H9 (cell line): ENCODE measurements at regions not wholly inside any gene's neighbourhood (a gene's known extent, or its start where the extent isn't known, plus 50 kb on each side); places are given as distances from the start of the nearest gene placed in this dataset.

Experiments used
- DNase-seq: peaks from one replicate; pipeline ENCODE4 v3.0.0-alpha.2; 2017
- H2AFZ ChIP-seq: one replicate; pipeline ENCODE4 v1.6.1; 2013; ENCODE audit warnings: mild to moderate bottlenecking, low read length, control low read depth, moderate library complexity
- H2AK5ac ChIP-seq: 2 replicates; pipeline ENCODE4 v1.6.1; 2013; ENCODE audit warnings: low read length, control low read depth, mixed read lengths; ENCODE audit not compliant: insufficient read length
- H2BK120ac ChIP-seq: one replicate; pipeline ENCODE4 v1.6.1; 2013; ENCODE audit warnings: low read depth, mild to moderate bottlenecking, low read length, control low read depth, inconsistent platforms; ENCODE audit not compliant: poor library complexity, severe bottlenecking
- H2BK12ac ChIP-seq: 2 replicates; pipeline ENCODE4 v1.6.1; 2013; ENCODE audit warnings: low read length, control low read depth, mixed read lengths, low read depth; ENCODE audit not compliant: insufficient read length
- H2BK15ac ChIP-seq: 2 replicates; pipeline ENCODE4 v1.6.1; 2013; ENCODE audit warnings: low read depth, low read length, control low read depth
- H2BK20ac ChIP-seq: one replicate; pipeline ENCODE4 v1.6.1; 2013; ENCODE audit warnings: low read depth, mild to moderate bottlenecking, low read length, control low read depth, inconsistent platforms; ENCODE audit not compliant: poor library complexity, severe bottlenecking
- H2BK5ac ChIP-seq: 2 replicates; pipeline ENCODE4 v1.6.1; 2013; ENCODE audit warnings: low read length, control low read depth, mixed read lengths; ENCODE audit not compliant: insufficient read length
- H3K14ac ChIP-seq: 2 replicates; pipeline ENCODE4 v1.6.1; 2013; ENCODE audit warnings: low read length, control low read depth; ENCODE audit not compliant: insufficient read depth
- H3K18ac ChIP-seq: 2 replicates; pipeline ENCODE4 v1.6.1; 2013; ENCODE audit warnings: low read depth, mild to moderate bottlenecking, mixed read lengths, low read length, control low read depth; ENCODE audit not compliant: insufficient read length
- H3K23ac ChIP-seq: 2 replicates; pipeline ENCODE4 v1.6.1; 2013; ENCODE audit warnings: low read length, control low read depth, mixed read lengths, low read depth; ENCODE audit not compliant: insufficient read length
- H3K23me2 ChIP-seq: 2 replicates; pipeline ENCODE4 v1.6.1; 2013; ENCODE audit warnings: low read depth, mild to moderate bottlenecking, mixed read lengths, low read length, control low read depth; ENCODE audit not compliant: insufficient read length, poor library complexity, severe bottlenecking
- H3K27ac ChIP-seq: 2 replicates; pipeline ENCODE4 v1.5.1; 2013; ENCODE audit warnings: low read length, control low read depth, mixed read lengths, low read depth; ENCODE audit not compliant: insufficient read length
- H3K27me3 ChIP-seq: 2 replicates; pipeline ENCODE4 v1.6.1; 2013; ENCODE audit warnings: low read length, control low read depth, inconsistent platforms; ENCODE audit not compliant: insufficient read depth
- H3K4ac ChIP-seq: 2 replicates; pipeline ENCODE4 v1.6.1; 2013; ENCODE audit warnings: low read depth, mild to moderate bottlenecking, control low read depth, inconsistent platforms, low read length, moderate library complexity
- H3K4me1 ChIP-seq: 2 replicates; pipeline ENCODE4 v1.6.1; 2013; ENCODE audit warnings: low read length, control low read depth, inconsistent platforms; ENCODE audit not compliant: insufficient read depth
- H3K4me2 ChIP-seq: 2 replicates; pipeline ENCODE4 v1.6.1; 2013; ENCODE audit warnings: low read length, control low read depth, mixed read lengths; ENCODE audit not compliant: insufficient read length, insufficient read depth
- H3K56ac ChIP-seq: 2 replicates; pipeline ENCODE4 v1.6.1; 2013; ENCODE audit warnings: low read depth, mild to moderate bottlenecking, mixed read lengths, low read length, control low read depth; ENCODE audit not compliant: insufficient read length
- H3K79me1 ChIP-seq: 2 replicates; pipeline ENCODE4 v1.6.1; 2013; ENCODE audit warnings: low read depth, mild to moderate bottlenecking, moderate library complexity, low read length, control low read depth, inconsistent platforms; ENCODE audit not compliant: insufficient read depth, poor library complexity, severe bottlenecking
- H3K79me2 ChIP-seq: 2 replicates; pipeline ENCODE4 v1.6.1; 2013; ENCODE audit warnings: low read length, control low read depth, inconsistent platforms; ENCODE audit not compliant: insufficient read depth
- H3K9ac ChIP-seq: 2 replicates; pipeline ENCODE4 v1.6.1; 2013; ENCODE audit warnings: low read length, control low read depth, mixed read lengths; ENCODE audit not compliant: insufficient read length; ENCODE audit errors: extremely low read depth
- H3K9me3 ChIP-seq: one replicate; pipeline ENCODE4 v1.6.1; 2013; ENCODE audit warnings: low read depth, low read length, inconsistent platforms; ENCODE audit not compliant: control insufficient read depth
- H3T11ph ChIP-seq: one replicate; pipeline ENCODE4 v1.6.1; 2013; ENCODE audit warnings: mild to moderate bottlenecking, low read length, control low read depth, inconsistent platforms
- H4K20me1 ChIP-seq: one replicate; pipeline ENCODE4 v1.6.1; 2013; ENCODE audit not compliant: control insufficient read depth, insufficient read length, insufficient read depth
- H4K5ac ChIP-seq: 2 replicates; pipeline ENCODE4 v1.6.1; 2013; ENCODE audit warnings: low read depth, mild to moderate bottlenecking, mixed read lengths, low read length, control low read depth; ENCODE audit not compliant: insufficient read length
- H4K8ac ChIP-seq: replicated peaks from 2 replicates; pipeline ENCODE4 v1.6.1; 2013; ENCODE audit warnings: low read length, control low read depth, mixed read lengths, low read depth; ENCODE audit not compliant: insufficient read length
- H4K91ac ChIP-seq: 2 replicates; pipeline ENCODE4 v1.6.1; 2013; ENCODE audit warnings: low read depth, mild to moderate bottlenecking, moderate library complexity, mixed read lengths, low read length, control low read depth; ENCODE audit not compliant: insufficient read length
- H3K27ac Mint-ChIP-seq, 3 experiments: 2 replicates in 2 of 3; 3 replicates in 1 of 3; pipeline ENCODE4 v1.8.0; 2020 to 2021; ENCODE audit warnings: mixed read lengths in 3 of 3, mild to moderate bottlenecking in 1 of 3, moderate library complexity in 1 of 3
- H3K27me3 Mint-ChIP-seq: 2 replicates; pipeline ENCODE4 v1.8.0; 2021; ENCODE audit warnings: low read depth, mild to moderate bottlenecking, moderate library complexity, mixed read lengths
- H3K36me3 Mint-ChIP-seq, 3 experiments: 2 replicates in 2 of 3; 3 replicates in 1 of 3; pipeline ENCODE4 v1.8.0; 2020 to 2021; ENCODE audit warnings: low read depth in 3 of 3, mixed read lengths in 3 of 3; ENCODE audit not compliant: insufficient read depth in 1 of 3
- H3K4me1 Mint-ChIP-seq, 2 experiments: 2 replicates each; pipeline ENCODE4 v1.8.0; 2020; ENCODE audit warnings: mixed read lengths in 2 of 2
- H3K4me3 Mint-ChIP-seq, 2 experiments: 2 replicates in 1 of 2; 3 replicates in 1 of 2; pipeline ENCODE4 v1.8.0; 2020 to 2021; ENCODE audit warnings: mild to moderate bottlenecking in 2 of 2, mixed read lengths in 2 of 2, moderate library complexity in 1 of 2
- H3K9me3 Mint-ChIP-seq, 2 experiments: 2 replicates in 1 of 2; 3 replicates in 1 of 2; pipeline ENCODE4 v1.8.0; 2020; ENCODE audit warnings: mild to moderate bottlenecking in 2 of 2, mixed read lengths in 2 of 2, moderate library complexity in 1 of 2
- WGBS: extraction: QIAGEN DNeasy Blood & Tissue Kit; methylation state at CpG from one replicate; pipeline ENCODE4 v1.1.7; 2013; ENCODE audit warnings: missing lambda C conversion rate, low lambda C conversion rate, mixed read lengths; ENCODE audit not compliant: insufficient read length; ENCODE audit errors: extremely low coverage; 5-methylcytosine and 5-hydroxymethylcytosine counted together
- TF ChIP-seq, protein P1 (sequence below): fragments of 200-600 bp; sonication (generic); conservative IDR thresholded peaks from 3 replicates; pipeline ENCODE4 v1.8.0; 2021; ENCODE audit warnings: antibody characterized with exemption, mild to moderate bottlenecking

DNA sequence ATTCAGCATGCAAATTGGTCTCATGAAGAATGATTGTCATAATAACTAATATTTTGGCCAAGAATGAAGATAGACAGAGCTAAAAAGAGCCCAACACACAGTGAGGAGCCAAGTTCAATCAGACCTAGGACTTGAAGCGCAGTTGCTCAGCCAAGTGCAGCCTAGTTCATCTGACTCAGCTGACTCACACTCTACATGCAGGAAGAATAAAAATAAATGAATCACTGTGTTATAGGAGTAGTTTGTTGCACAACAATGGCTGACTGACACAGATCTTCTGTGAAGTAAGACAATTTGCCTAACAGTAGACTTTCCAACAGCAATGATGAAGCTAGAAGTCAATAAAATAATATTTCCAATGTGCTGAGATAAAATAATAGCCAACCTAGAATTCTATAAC, 261.5 kb downstream of the CEMIP2 start:
- Histone ChIP-seq H4K5ac (no peak overlapping the region), H2BK5ac (no peak overlapping the region), H2BK15ac (no peak overlapping the region), H3K23me2 (no peaks in the 10 kb centered on the region), H3K9ac (no peak overlapping the region), H2AFZ (no peak overlapping the region), H3K4me2 (no peak overlapping the region), H3K4ac (no peak overlapping the region), H3K27ac (no peak overlapping the region), H2BK12ac (no peak overlapping the region), H3K9me3 (no peaks in the 10 kb centered on the region), H3K4me1 (no peaks in the 10 kb centered on the region; the same call in 1 of the 2 replicates), H4K8ac (no peak overlapping the region), H3K56ac (no peak overlapping the region), H3K27me3 (no peaks in the 10 kb centered on the region), H3K79me2 (no peaks in the 10 kb centered on the region), H3K14ac (no peak overlapping the region), H4K20me1 (no peaks in the 10 kb centered on the region), H2BK20ac (no peak overlapping the region), H3K18ac (no peak overlapping the region), H3T11ph (no peak overlapping the region), H4K91ac (no peak overlapping the region), H3K79me1 (no peaks in the 10 kb centered on the region), H2AK5ac (no peak overlapping the region), H3K23ac (no peak overlapping the region), H2BK120ac (no peak overlapping the region)
- Mint-ChIP-seq H3K27ac (no peak overlapping the region), H3K27me3 (no peaks in the 10 kb centered on the region), H3K9me3 (0 out of 5 replicates have a peak, but pooled peaks cover 0 to 2% of the 10 kb centered on the region in 2 experiments), H3K36me3 (no peaks in the 10 kb centered on the region), H3K4me1 (0 out of 4 replicates have a peak, but pooled peaks cover 0 to 4% of the 10 kb centered on the region in 2 experiments), H3K4me3 (no peak overlapping the region)
- TF ChIP-seq, protein P1, sequence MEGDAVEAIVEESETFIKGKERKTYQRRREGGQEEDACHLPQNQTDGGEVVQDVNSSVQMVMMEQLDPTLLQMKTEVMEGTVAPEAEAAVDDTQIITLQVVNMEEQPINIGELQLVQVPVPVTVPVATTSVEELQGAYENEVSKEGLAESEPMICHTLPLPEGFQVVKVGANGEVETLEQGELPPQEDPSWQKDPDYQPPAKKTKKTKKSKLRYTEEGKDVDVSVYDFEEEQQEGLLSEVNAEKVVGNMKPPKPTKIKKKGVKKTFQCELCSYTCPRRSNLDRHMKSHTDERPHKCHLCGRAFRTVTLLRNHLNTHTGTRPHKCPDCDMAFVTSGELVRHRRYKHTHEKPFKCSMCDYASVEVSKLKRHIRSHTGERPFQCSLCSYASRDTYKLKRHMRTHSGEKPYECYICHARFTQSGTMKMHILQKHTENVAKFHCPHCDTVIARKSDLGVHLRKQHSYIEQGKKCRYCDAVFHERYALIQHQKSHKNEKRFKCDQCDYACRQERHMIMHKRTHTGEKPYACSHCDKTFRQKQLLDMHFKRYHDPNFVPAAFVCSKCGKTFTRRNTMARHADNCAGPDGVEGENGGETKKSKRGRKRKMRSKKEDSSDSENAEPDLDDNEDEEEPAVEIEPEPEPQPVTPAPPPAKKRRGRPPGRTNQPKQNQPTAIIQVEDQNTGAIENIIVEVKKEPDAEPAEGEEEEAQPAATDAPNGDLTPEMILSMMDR, result no peak
- no CpG with 5 or more reads among the region's 1 CpG for WGBS
- no peak for DNase-seq
